Amniotic stem cell (primary cell): ENCODE measurements at regions not wholly inside any gene's neighbourhood (a gene's known extent, or its start where the extent isn't known, plus 50 kb on each side); places are given as distances from the start of the nearest gene placed in this dataset.
"Not testable (repeated sequence)": the region's sequence is repeated elsewhere in the genome, so short reads cannot be mapped to it uniquely, and the experiment has no call there.

Experiments used
- DNase-seq: peaks from one replicate; lab custom pipeline; 2025; lab: John Stamatoyannopoulos, UW

GRCh38 chr2:185988907-185989306 lies 250.3 kb downstream of the FSIP2 start:
- not testable (repeated sequence) for DNase-seq

DNA sequence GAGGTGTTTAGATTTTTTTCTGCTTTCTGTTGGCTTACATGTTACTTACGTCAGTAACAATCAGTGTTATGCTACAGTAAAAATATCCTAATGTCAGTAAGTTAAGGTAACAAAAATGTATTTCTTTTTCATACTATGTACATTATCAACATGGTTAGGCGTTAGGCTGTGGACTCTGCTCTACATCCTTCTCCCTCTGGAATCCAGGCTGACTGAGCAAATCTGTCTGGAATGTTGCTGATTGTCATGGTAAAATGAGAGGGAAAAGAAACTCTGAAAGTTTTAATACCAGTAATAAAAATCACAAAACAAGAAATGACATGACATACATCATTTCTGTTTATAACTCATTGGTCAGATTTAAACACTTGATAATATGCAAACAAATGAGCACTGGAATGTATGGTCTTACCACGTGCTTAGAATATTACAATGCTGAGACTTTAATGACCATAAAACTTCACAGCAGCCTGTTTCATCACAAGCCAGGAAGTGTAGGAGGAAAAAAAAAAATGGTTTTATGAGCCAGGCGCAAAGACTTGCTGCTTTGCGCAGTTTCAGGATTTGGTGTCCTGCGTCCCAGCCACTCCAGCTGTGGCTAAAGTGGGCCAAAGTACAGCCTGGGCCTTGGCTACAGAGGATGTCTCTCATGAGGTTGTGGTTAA lies 252.4 kb downstream of the FSIP2 start:
- DNase-seq = no peak

DNA sequence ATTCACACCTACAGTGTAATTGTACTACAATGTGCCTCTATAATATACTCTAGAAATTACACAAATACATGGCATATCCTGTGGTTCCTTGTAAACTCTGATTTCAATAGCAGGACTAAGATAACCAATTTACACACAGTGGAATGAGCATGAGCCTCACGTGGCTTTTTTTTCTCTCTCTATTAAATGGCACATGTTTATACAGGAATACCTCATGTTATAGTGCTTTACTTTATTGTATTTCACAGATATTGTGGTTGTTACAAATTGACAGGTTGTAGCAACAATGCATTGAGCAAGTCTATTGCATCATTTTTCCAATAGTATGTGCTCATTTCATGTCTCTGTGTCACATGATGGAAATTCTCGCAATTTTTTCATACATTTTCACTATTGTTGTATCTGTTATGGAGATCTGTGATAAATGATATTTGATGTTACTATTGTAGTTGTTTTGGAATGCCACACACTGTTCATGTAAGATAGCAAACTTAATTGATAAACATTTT lies 260.0 kb downstream of the FSIP2 start:
- DNase-seq = no peak

DNA sequence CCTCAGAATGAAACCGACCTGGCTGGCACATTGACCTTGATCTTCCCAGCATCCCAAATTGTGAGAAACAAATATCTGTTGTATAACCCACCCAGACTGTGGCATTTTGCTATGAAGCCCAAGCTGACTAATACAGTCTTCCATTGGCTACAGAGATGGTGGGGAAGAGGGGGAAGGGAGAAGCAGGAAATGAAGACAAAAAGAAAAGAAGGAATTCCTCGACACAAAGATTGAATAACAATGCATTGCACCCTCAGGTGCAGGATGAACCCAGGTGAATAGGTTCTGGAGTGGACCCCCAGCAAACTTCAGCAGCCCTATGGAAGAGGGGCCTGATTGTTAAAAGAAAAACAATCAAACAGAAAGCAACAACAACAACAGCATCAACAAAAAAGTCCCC lies 270.7 kb downstream of the FSIP2 start:
- no peak for DNase-seq

GRCh38 chr2:186017278-186017677 lies 278.7 kb downstream of the FSIP2 start:
- no peak for DNase-seq

DNA sequence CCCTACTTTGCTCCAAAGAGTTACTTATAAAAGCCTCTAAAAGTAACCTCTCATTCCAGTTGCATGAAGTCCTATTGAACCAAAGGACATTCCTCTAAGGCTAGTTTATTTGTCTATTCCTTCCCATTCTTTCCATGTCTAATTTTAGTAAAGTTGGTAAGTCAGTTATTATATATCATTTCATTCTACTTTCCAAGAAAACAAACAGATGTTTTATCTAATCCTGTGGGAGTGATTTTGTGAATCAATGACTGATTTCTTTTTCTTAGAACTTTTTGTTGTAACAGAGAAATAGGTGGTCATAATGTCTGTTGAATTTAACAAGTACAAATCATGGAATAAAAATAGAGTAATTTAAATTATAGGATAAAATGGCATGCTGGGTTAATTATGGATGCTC lies 286.3 kb downstream of the FSIP2 start:
- no peak for DNase-seq

GRCh38 chr2:186027922-186028321 lies 289.3 kb downstream of the FSIP2 start:
- DNase-seq = no peak

DNA sequence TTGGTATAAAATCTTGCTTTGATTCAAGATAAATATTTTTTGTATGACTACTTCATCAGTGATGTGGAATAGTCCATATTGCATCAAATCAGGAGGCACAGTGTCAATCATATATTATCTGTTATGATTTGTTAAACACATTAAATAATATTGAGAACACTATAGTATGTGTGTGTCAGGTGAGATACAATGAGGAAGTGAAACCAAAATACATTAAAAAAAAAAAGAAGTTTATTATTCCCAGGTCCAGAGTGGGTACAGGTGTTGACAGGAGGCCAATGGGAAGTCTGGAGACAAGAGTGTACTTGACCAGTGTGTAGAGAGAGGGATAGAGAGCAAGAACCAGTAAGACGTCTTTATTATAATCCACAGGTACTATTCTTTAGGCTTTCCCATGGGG lies 292.6 kb downstream of the FSIP2 start:
- DNase-seq = no peak

- no peak for DNase-seq
Measured at GRCh38 chr2:186032102-186032738, 293.6 kb downstream of the FSIP2 start.

DNA sequence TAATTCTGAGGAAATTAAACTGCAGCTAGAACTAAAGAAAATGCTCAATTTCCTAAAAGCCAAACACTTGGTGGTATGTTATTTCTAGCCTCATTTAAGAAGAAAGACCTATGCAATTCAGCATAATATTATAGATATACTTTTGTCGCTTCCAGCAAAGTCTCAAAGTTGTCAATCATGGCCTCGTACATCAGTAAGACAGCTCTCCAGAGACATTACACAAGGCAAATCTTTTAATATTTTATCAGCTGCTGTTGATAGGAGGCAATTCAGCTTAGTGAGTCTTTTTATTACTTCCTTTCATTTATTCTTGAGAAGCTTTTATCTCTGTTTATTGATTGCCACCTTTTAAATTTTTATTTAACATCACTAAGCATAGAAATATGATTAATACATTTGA lies 294.3 kb downstream of the FSIP2 start:
- no peak for DNase-seq

- no peak for DNase-seq
Measured at GRCh38 chr2:186033541-186033940, 294.9 kb downstream of the FSIP2 start.

GRCh38 chr2:186036862-186037449 lies 298.4 kb downstream of the FSIP2 start:
- DNase-seq = no peak

GRCh38 chr2:186042207-186043028 lies 303.8 kb downstream of the FSIP2 start:
- DNase-seq = no peak

DNA sequence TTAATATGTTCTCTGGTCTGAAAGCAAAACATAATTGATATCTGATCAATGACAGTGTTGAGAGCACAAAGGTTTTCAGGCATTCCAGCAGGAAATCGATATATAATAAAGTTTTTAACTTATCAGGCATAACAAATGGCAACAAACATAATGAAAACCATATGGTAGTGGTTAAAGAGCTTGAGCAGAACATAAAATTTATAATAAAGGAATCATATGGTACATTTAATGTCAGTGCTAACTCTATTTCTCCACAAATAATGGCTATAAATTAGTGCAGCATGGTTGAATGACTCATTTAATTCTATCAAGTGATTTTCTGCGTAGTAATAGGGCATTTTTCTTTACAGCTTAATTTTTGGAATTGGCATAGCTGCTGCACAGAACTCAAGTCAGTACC lies 306.2 kb downstream of the FSIP2 start:
- DNase-seq = no peak

DNA sequence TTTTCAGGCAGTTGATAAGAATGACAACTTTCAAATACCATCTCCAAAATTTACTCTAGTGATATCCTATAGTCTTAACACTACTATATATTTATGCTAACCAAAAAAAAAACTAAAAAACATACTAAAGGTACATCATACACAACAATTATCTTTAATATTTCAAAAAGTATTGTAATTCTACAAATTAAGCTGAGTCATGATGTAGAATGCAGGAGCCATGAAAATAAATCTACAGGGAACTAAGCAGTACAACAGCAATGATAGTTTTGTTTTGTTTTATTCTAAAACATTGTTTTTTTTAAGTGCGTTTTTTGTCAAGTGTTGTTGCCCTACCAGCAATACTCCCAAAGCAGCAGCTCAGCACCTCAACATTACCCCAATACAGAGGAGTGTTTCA lies 314.3 kb downstream of the FSIP2 start:
- DNase-seq = no peak

GRCh38 chr2:186058614-186059013 lies 320.0 kb downstream of the FSIP2 start:
- DNase-seq = no peak

DNA sequence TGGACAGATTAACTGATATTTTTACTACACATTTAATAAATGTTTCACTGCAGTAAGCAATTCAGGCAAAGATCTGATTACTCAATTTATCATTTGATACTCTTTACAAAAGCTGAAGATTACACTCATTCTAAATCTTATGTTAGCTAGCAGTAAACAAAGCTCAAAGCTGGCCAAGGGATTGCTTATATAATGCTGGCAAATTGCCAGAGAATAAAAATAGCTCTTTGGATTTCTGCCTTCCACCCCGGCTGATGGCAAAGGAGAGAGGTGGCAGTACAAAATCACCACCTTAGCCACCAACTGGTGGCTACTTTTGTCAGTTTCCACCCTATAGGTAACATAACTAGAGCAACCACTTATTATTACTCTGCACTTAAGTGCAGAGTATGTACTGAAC lies 320.5 kb downstream of the FSIP2 start:
- no peak for DNase-seq

DNA sequence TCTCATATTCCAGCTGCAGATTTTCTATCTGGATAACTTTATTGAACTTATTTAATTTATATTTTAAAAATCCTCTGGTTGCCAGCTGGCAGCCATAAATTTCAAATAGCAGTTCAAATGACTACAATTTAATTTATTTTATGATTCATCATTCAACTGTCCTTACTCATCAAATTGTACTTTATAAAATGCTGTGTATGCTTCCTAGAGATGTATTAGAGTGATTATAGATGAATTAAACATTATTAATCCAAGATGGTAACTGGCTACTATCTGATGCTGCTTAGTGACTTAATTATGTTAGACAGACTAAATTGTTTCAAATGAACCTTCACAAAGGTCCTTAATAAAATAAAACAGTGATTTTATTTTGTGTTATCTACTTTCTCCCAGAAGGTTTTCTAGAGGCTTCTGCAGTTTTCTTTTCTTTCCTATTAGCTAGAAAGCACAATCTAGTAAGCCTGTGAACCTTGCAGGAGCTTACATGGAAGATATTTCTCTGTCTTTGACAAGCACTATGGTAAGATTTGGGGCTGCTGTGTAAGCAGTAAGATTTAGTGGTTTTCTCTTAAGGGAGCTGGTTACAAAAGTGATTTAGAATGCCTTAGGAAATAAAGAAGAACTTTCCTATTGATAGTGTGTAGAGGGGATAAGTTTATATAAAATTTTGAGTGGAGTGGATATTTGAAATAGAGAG lies 322.3 kb downstream of the FSIP2 start:
- no peak for DNase-seq

GRCh38 chr2:186064507-186064906 lies 325.9 kb downstream of the FSIP2 start:
- DNase-seq = no peak

DNA sequence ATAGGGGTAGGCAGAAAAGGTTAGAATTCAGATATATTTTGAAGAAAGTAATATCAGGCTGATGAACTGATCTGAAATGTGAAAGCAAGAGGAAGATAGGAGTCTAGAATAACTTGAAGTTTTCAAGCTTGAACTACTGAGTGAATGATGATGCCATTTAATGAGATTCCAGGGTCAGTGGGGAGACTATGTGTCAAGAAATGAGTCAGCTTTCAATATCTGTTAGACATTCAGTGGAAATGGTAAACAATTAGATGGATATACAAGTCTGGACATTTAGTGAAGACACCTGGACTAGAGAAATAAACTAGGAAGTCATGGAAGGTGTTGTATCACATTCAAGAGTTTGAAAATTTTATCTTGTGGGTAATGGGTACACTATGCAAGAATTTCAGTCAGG lies 326.9 kb downstream of the FSIP2 start:
- DNase-seq = no peak

DNA sequence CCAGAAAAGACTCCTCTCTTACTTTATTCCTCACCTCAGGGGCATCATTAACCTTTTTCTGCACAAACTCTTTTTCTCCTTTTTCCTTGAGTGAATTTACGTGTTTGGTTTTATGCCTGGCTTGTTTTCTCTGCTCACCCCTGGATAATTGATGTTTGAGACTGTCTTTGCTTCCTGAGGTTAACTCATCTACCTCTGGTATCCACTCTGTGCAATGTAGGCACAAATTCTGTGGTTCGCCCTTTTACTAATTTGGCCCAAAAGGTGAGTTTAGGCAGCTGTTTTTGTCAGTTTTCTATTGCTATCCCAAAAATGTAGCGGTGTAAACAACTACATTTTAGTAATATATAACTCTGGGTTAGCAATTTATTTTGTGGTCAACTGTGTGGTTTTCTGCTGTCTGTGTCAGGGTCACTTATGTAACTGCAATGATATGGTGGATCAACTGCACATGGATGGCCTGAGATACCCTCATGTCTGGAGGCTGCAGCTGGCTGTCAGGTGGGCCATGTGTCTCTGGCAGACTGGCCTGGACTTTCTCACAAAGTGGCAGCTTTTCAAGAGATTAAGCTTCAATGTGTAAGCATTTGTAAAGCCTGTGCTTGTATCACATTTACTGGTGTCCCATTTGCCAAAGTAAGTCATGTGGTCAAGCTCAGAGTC lies 329.7 kb downstream of the FSIP2 start:
- DNase-seq = no peak
